ENCODE measurements at regions not wholly inside any gene's neighbourhood (a gene's known extent, or its start where the extent isn't known, plus 50 kb on each side); places are given as distances from the start of the nearest gene placed in this dataset.

GRCh38 chr20:20860078-20860806, 147.8 kb upstream of the RALGAPA2 start:
- Histone ChIP-seq H4K91ac (ENCODE audit: low read length) (no peak overlapping the region), H3K18ac (ENCODE audit: low read depth in 1 of 2, low read length in 2 of 2) (no peak overlapping the region), H3K14ac (ENCODE audit: low read length in 2 of 2) (no peak overlapping the region), H3K23ac (ENCODE audit: low read length in 2 of 2) (no peak overlapping the region), H2BK12ac (ENCODE audit: low read length in 2 of 2) (no peak overlapping the region), H3K9me3 (ENCODE audit: control insufficient read depth, low read length) (no peaks in the 10 kb centered on the region), H3K36me3 (ENCODE audit: control insufficient read depth in 1 of 2, insufficient read depth in 2 of 2, low read depth in 1 of 2, low read length in 2 of 2) (no peaks in the 10 kb centered on the region), H3K4me2 (ENCODE audit: low read length, poor library complexity, severe bottlenecking) (no peak overlapping the region), H2AK5ac (ENCODE audit: low read length, severe bottlenecking) (no peak overlapping the region), H3K4me1 (ENCODE audit: control insufficient read depth, insufficient read depth, low read depth, low read length) (no peaks in the 10 kb centered on the region), H4K8ac (ENCODE audit: low read length) (no peak overlapping the region), H3K4ac (ENCODE audit: low read depth in 1 of 2, low read length in 2 of 2) (no peak overlapping the region), H3K27ac (ENCODE audit: low read length, poor library complexity, severe bottlenecking) (no peak overlapping the region), H2AFZ (ENCODE audit: low read depth, low read length) (no peak overlapping the region), H3K27me3 (ENCODE audit: control insufficient read depth in 1 of 2, insufficient read depth in 1 of 2, low read length in 2 of 2) (peaks cover 11 to 25% of the 10 kb centered on the region in 2 experiments), H3K4me3 (ENCODE audit: insufficient read depth in 1 of 2, low read depth in 1 of 2, low read length in 2 of 2) (no peak overlapping the region), H2BK5ac (ENCODE audit: low read depth, low read length, poor library complexity, severe bottlenecking) (no peak overlapping the region), H3K79me1 (replicated peaks; ENCODE audit: low read length, poor library complexity, severe bottlenecking) (no peaks in the 10 kb centered on the region), H3K9ac (ENCODE audit: low read length) (no peak overlapping the region), H2BK120ac (ENCODE audit: low read depth, low read length) (no peak overlapping the region), H2BK15ac (ENCODE audit: low read depth, poor library complexity, severe bottlenecking) (no peak overlapping the region)
- DNase-seq: peak; percentile 65
- 18% methylated on average over 7 of the region's 8 CpGs for WGBS

DNA sequence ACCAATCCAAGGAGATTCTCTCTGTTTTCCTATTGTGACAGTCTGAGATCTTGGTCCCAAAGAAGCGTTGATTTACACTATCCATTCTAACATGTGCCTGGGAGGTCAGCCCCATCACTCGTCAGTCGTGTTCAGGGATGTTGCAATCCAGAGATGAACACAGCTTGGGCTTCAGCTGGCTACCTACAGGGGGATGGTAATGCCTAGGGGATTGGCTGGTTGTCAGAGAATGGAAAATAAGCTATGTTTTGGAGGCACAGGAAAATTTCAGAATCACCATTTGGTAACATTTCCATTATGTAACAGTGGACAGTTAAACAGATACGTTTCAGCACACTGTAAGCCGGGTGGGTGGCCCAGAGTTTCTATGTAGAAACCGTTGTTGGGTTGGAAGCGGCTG, 147.1 kb upstream of the RALGAPA2 start:
- Histone ChIP-seq H2AK5ac (ENCODE audit: low read length, severe bottlenecking) (no peak overlapping the region), H3K9me3 (ENCODE audit: control insufficient read depth, low read length) (no peaks in the 10 kb centered on the region), H2BK15ac (ENCODE audit: low read depth, poor library complexity, severe bottlenecking) (no peak overlapping the region), H3K18ac (ENCODE audit: low read depth in 1 of 2, low read length in 2 of 2) (no peak overlapping the region), H3K27ac (ENCODE audit: low read length, poor library complexity, severe bottlenecking) (no peak overlapping the region), H2BK5ac (ENCODE audit: low read depth, low read length, poor library complexity, severe bottlenecking) (no peak overlapping the region), H4K8ac (ENCODE audit: low read length) (no peak overlapping the region), H3K23ac (ENCODE audit: low read length in 2 of 2) (no peak overlapping the region), H3K4me1 (ENCODE audit: control insufficient read depth, insufficient read depth, low read depth, low read length) (no peaks in the 10 kb centered on the region), H3K27me3 (ENCODE audit: control insufficient read depth in 1 of 2, insufficient read depth in 1 of 2, low read length in 2 of 2) (peaks cover 11 to 25% of the 10 kb centered on the region in 2 experiments), H2AFZ (ENCODE audit: low read depth, low read length) (no peak overlapping the region), H3K36me3 (ENCODE audit: control insufficient read depth in 1 of 2, insufficient read depth in 2 of 2, low read depth in 1 of 2, low read length in 2 of 2) (no peaks in the 10 kb centered on the region), H3K9ac (ENCODE audit: low read length) (no peak overlapping the region), H2BK120ac (ENCODE audit: low read depth, low read length) (no peak overlapping the region), H3K4ac (ENCODE audit: low read depth in 1 of 2, low read length in 2 of 2) (no peak overlapping the region), H2BK12ac (ENCODE audit: low read length in 2 of 2) (no peak overlapping the region), H3K14ac (ENCODE audit: low read length in 2 of 2) (no peak overlapping the region), H3K4me3 (ENCODE audit: insufficient read depth in 1 of 2, low read depth in 1 of 2, low read length in 2 of 2) (no peak overlapping the region), H3K4me2 (ENCODE audit: low read length, poor library complexity, severe bottlenecking) (no peak overlapping the region), H3K79me1 (replicated peaks; ENCODE audit: low read length, poor library complexity, severe bottlenecking) (no peaks in the 10 kb centered on the region), H4K91ac (ENCODE audit: low read length) (peak overlapping the region; percentile 75)
- WGBS: 78% methylated on average over 7 of the region's 7 CpGs
- DNase-seq: no peak

DNA sequence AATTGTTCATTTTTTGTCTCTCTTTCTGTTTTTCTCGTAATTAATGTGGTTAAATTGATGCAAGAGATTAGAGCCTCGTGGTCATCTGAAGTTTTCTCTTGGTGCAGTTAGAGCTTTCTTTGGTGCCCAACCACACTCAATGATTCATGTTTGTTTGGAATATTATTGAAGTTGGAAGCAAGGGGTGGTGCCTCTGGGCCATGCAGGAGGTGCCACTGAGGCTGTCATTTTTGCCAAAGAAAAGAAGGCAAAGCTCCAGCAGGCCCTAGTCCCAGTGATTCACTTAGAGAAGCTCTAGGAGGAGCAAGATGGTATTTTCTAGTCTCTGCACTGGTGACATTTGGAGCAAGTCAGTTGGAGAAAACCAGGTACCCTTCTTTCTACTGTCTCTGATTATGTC, 144.5 kb upstream of the RALGAPA2 start:
- Histone ChIP-seq H2BK5ac (ENCODE audit: low read depth, low read length, poor library complexity, severe bottlenecking) (no peak overlapping the region), H3K4me1 (ENCODE audit: control insufficient read depth, insufficient read depth, low read depth, low read length) (no peaks in the 10 kb centered on the region), H3K36me3 (ENCODE audit: control insufficient read depth in 1 of 2, insufficient read depth in 2 of 2, low read depth in 1 of 2, low read length in 2 of 2) (no peaks in the 10 kb centered on the region), H4K91ac (ENCODE audit: low read length) (no peak overlapping the region), H2AFZ (ENCODE audit: low read depth, low read length) (no peak overlapping the region), H2AK5ac (ENCODE audit: low read length, severe bottlenecking) (no peak overlapping the region), H3K9ac (ENCODE audit: low read length) (no peak overlapping the region), H3K23ac (ENCODE audit: low read length in 2 of 2) (no peak overlapping the region), H3K4me3 (ENCODE audit: insufficient read depth in 1 of 2, low read depth in 1 of 2, low read length in 2 of 2) (no peak overlapping the region), H3K18ac (ENCODE audit: low read depth in 1 of 2, low read length in 2 of 2) (no peak overlapping the region), H4K8ac (ENCODE audit: low read length) (no peak overlapping the region), H2BK15ac (ENCODE audit: low read depth, poor library complexity, severe bottlenecking) (no peak overlapping the region), H3K4ac (ENCODE audit: low read depth in 1 of 2, low read length in 2 of 2) (no peak overlapping the region), H3K27me3 (ENCODE audit: control insufficient read depth in 1 of 2, insufficient read depth in 1 of 2, low read length in 2 of 2) (peaks cover 4 to 17% of the 10 kb centered on the region in 2 experiments), H3K27ac (ENCODE audit: low read length, poor library complexity, severe bottlenecking) (no peak overlapping the region), H3K4me2 (ENCODE audit: low read length, poor library complexity, severe bottlenecking) (no peak overlapping the region), H3K79me1 (replicated peaks; ENCODE audit: low read length, poor library complexity, severe bottlenecking) (no peaks in the 10 kb centered on the region), H3K9me3 (ENCODE audit: control insufficient read depth, low read length) (no peaks in the 10 kb centered on the region), H2BK12ac (ENCODE audit: low read length in 2 of 2) (no peak overlapping the region), H3K14ac (ENCODE audit: low read length in 2 of 2) (no peak overlapping the region), H2BK120ac (ENCODE audit: low read depth, low read length) (no peak overlapping the region)
- 45% methylated on average over 2 of the region's 2 CpGs for WGBS
- no peak for DNase-seq

DNA sequence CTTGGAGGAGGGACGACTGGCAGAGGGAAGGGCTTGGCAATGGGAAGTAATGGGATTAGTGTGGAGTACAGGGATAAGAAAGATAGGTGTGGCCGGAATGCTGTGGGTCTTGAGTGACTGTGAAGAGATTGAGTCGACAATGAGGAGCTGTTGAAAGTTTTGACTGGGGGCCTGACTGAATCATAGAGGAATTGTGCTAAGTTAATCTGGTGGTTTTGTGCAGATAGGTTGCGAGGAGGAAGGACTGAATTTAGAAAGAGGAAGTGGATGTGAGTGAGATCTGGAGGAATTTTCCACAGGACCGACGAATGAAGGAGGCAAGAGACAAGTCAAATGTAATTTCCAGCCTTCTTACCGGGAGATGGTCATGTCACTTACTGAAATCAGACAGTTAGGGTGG, 143.9 kb upstream of the RALGAPA2 start:
- WGBS: 71% methylated on average over 7 of the region's 7 CpGs
- H3K4me1 ChIP-seq (ENCODE audit: control insufficient read depth, insufficient read depth, low read depth, low read length): no peaks in the 10 kb centered on the region
- no peak overlapping the region for H2BK120ac ChIP-seq (ENCODE audit: low read depth, low read length)
- no peak overlapping the region for H3K23ac ChIP-seq (ENCODE audit: low read length in 2 of 2)
- no peak overlapping the region for H3K14ac ChIP-seq (ENCODE audit: low read length in 2 of 2)
- no peak overlapping the region for H3K4me2 ChIP-seq (ENCODE audit: low read length, poor library complexity, severe bottlenecking)
- no peak overlapping the region for H2BK15ac ChIP-seq (ENCODE audit: low read depth, poor library complexity, severe bottlenecking)
- H3K18ac ChIP-seq (ENCODE audit: low read depth in 1 of 2, low read length in 2 of 2): no peak overlapping the region
- H3K9ac ChIP-seq (ENCODE audit: low read length): no peak overlapping the region
- H3K27ac ChIP-seq (ENCODE audit: low read length, poor library complexity, severe bottlenecking): no peak overlapping the region
- no peak overlapping the region for H2AK5ac ChIP-seq (ENCODE audit: low read length, severe bottlenecking)
- no peaks in the 10 kb centered on the region for H3K79me1 ChIP-seq (replicated peaks; ENCODE audit: low read length, poor library complexity, severe bottlenecking)
- no peak overlapping the region for H2BK12ac ChIP-seq (ENCODE audit: low read length in 2 of 2)
- no peak overlapping the region for H2AFZ ChIP-seq (ENCODE audit: low read depth, low read length)
- no peak for DNase-seq
- H4K8ac ChIP-seq (ENCODE audit: low read length): no peak overlapping the region
- H3K4me3 ChIP-seq (ENCODE audit: insufficient read depth in 1 of 2, low read depth in 1 of 2, low read length in 2 of 2): no peak overlapping the region
- H3K9me3 ChIP-seq (ENCODE audit: control insufficient read depth, low read length): no peaks in the 10 kb centered on the region
- no peak overlapping the region for H4K91ac ChIP-seq (ENCODE audit: low read length)
- no peaks in the 10 kb centered on the region for H3K36me3 ChIP-seq (ENCODE audit: control insufficient read depth in 1 of 2, insufficient read depth in 2 of 2, low read depth in 1 of 2, low read length in 2 of 2)
- peaks cover 4 to 17% of the 10 kb centered on the region in 2 experiments for H3K27me3 ChIP-seq (ENCODE audit: control insufficient read depth in 1 of 2, insufficient read depth in 1 of 2, low read length in 2 of 2)
- no peak overlapping the region for H3K4ac ChIP-seq (ENCODE audit: low read depth in 1 of 2, low read length in 2 of 2)
- H2BK5ac ChIP-seq (ENCODE audit: low read depth, low read length, poor library complexity, severe bottlenecking): no peak overlapping the region

Data from mesenchymal stem cell (in vitro differentiated cells and primary cell).